H1 (cell line): ENCODE measurements at regions not wholly inside any gene's neighbourhood (a gene's known extent, or its start where the extent isn't known, plus 50 kb on each side); places are given as distances from the start of the nearest gene placed in this dataset.

ENCODE experiments used
- CTCF ChIA-PET: fragments of 300-600 bp; sonication (Branson Sonifier 250); formaldehyde crosslinking; loops from one replicate; lab custom pipeline; 2021; ENCODE audit not compliant: partially characterized antibody; lab: Charles Lee
- POLR2A ChIA-PET: fragments of 300-600 bp; sonication (Branson Sonifier 250); formaldehyde crosslinking; loops from one replicate; lab custom pipeline; 2021; ENCODE audit warnings: inconsistent platforms; ENCODE audit not compliant: partially characterized antibody; lab: Charles Lee
- DNase-seq, 2 experiments: peaks; one replicate each; pipeline versions ENCODE4 v3.0.0 to v3.0.0-alpha.2; 2010 to 2022; ENCODE audit warnings: low spot score in 2 of 2, low read depth in 1 of 2, mixed read lengths in 1 of 2
- FAIRE-seq: peaks from 2 replicates; lab custom pipeline; 2011; peaks lifted over from hg19 to GRCh38; lab: Jason Lieb, UNC
- H2AFZ ChIP-seq: 2 replicates; pipeline ENCODE4 v1.8.1; 2012; ENCODE audit warnings: low read length, inconsistent platforms
- H2AK5ac ChIP-seq: 2 replicates; pipeline ENCODE4 v1.6.1; 2013; ENCODE audit warnings: low read depth, low read length
- H2BK120ac ChIP-seq: replicated peaks from 2 replicates; pipeline ENCODE3; 2013; ENCODE audit warnings: low read depth, low read length, inconsistent platforms
- H2BK12ac ChIP-seq: 2 replicates; pipeline ENCODE4 v1.6.1; 2013; ENCODE audit warnings: low read depth, low read length
- H2BK15ac ChIP-seq: 2 replicates; pipeline ENCODE4 v1.6.1; 2013; ENCODE audit warnings: low read length
- H2BK20ac ChIP-seq: 2 replicates; pipeline ENCODE4 v1.6.1; 2013; ENCODE audit warnings: low read length
- H2BK5ac ChIP-seq: 2 replicates; pipeline ENCODE4 v1.6.1; 2013; ENCODE audit warnings: low read depth, low read length
- H3K14ac ChIP-seq: 2 replicates; pipeline ENCODE4 v1.6.1; 2013; ENCODE audit warnings: inconsistent platforms; ENCODE audit not compliant: insufficient read length
- H3K18ac ChIP-seq: 2 replicates; pipeline ENCODE4 v1.6.1; 2013; ENCODE audit warnings: low read length; ENCODE audit errors: extremely low read depth
- H3K23ac ChIP-seq: 2 replicates; pipeline ENCODE4 v1.6.1; 2013; ENCODE audit warnings: inconsistent platforms; ENCODE audit not compliant: insufficient read length
- H3K23me2 ChIP-seq: 2 replicates; pipeline ENCODE4 v1.6.1; 2013; ENCODE audit warnings: low read depth, low read length
- H3K27ac ChIP-seq: 2 replicates; pipeline ENCODE4 v1.6.1; 2011; ENCODE audit warnings: low read depth, low read length, inconsistent platforms
- H3K27me3 ChIP-seq, 4 experiments: replicated peaks in 1 of 4; 1 replicate in 1 of 4; 2 replicates in 3 of 4; pipeline versions ENCODE4 v1.6.1 to v1.8.1; 2011 to 2013; ENCODE audit warnings: low read length in 3 of 4, mild to moderate bottlenecking in 3 of 4, inconsistent platforms in 2 of 4, mixed read lengths in 2 of 4, moderate library complexity in 1 of 4; ENCODE audit not compliant: control insufficient read depth in 3 of 4, insufficient read depth in 3 of 4; ENCODE audit errors: extremely low read depth in 1 of 4
- H3K36me3 ChIP-seq, 4 experiments: 2 replicates each; pipeline versions ENCODE4 v1.6.1 to v1.8.1; 2011 to 2013; ENCODE audit warnings: mild to moderate bottlenecking in 4 of 4, low read length in 3 of 4, moderate library complexity in 2 of 4, control low read depth in 1 of 4, inconsistent platforms in 1 of 4; ENCODE audit not compliant: insufficient read depth in 4 of 4, control insufficient read depth in 2 of 4
- H3K4ac ChIP-seq: replicated peaks from 2 replicates; pipeline ENCODE3; 2013; ENCODE audit warnings: low read length, low read depth, mixed read lengths, inconsistent platforms; ENCODE audit not compliant: insufficient read length
- H3K4me1 ChIP-seq, 4 experiments: replicated peaks in 1 of 4; 1 replicate in 1 of 4; 2 replicates in 3 of 4; pipeline versions ENCODE4 v1.6.1 to v1.8.1; 2011 to 2013; ENCODE audit warnings: low read length in 3 of 4, inconsistent platforms in 2 of 4, mixed read lengths in 1 of 4; ENCODE audit not compliant: insufficient read depth in 4 of 4, control insufficient read depth in 3 of 4
- H3K4me2 ChIP-seq, 2 experiments: 2 replicates each; pipeline versions ENCODE4 v1.6.1 to v1.8.1; 2011 to 2013; ENCODE audit warnings: low read depth in 2 of 2, low read length in 2 of 2, control low read depth in 1 of 2, inconsistent platforms in 1 of 2, mild to moderate bottlenecking in 1 of 2; ENCODE audit not compliant: insufficient read depth in 1 of 2
- H3K4me3 ChIP-seq, 4 experiments: fragments of 200-600, 300-600 bp in 1 of 4; sonication (generic), shearing (Covaris generic), sonication (Bioruptor Twin) in 1 of 4; 2 replicates each; pipeline versions ENCODE4 v1.5.1 to v1.8.1; 2011 to 2016; ENCODE audit warnings: low read length in 4 of 4, low read depth in 3 of 4, control low read depth in 2 of 4, inconsistent platforms in 2 of 4, mild to moderate bottlenecking in 2 of 4, mixed read lengths in 1 of 4, moderate library complexity in 1 of 4; ENCODE audit not compliant: insufficient read depth in 2 of 4; ENCODE audit errors: extremely low read depth in 1 of 4
- H3K56ac ChIP-seq: replicated peaks from 2 replicates; pipeline ENCODE3; 2013; ENCODE audit warnings: low read depth, mild to moderate bottlenecking, mixed read lengths, low read length, inconsistent platforms; ENCODE audit not compliant: insufficient read length
- H3K79me1 ChIP-seq: 2 replicates; pipeline ENCODE4 v1.6.1; 2013; ENCODE audit warnings: low read depth, low read length, control low read depth
- H3K79me2 ChIP-seq, 2 experiments: 2 replicates each; pipeline versions ENCODE4 v1.6.1 to v1.8.1; 2012 to 2013; ENCODE audit warnings: low read length in 2 of 2, mild to moderate bottlenecking in 2 of 2, inconsistent platforms in 1 of 2; ENCODE audit not compliant: insufficient read depth in 2 of 2, control insufficient read depth in 1 of 2
- H3K9ac ChIP-seq, 4 experiments: replicated peaks in 1 of 4; 1 replicate in 1 of 4; 2 replicates in 3 of 4; pipeline versions ENCODE4 v1.6.1 to v1.8.1; 2011 to 2013; ENCODE audit warnings: low read depth in 3 of 4, low read length in 3 of 4, control low read depth in 2 of 4, mild to moderate bottlenecking in 2 of 4, moderate library complexity in 2 of 4, inconsistent platforms in 1 of 4; ENCODE audit errors: extremely low read depth in 1 of 4
- H3K9me3 ChIP-seq, 2 experiments: 2 replicates each; pipeline versions ENCODE4 v1.6.1 to v1.8.1; 2012 to 2013; ENCODE audit warnings: mild to moderate bottlenecking in 2 of 2, moderate library complexity in 2 of 2, control low read depth in 1 of 2, inconsistent platforms in 1 of 2, low read depth in 1 of 2, low read length in 1 of 2, mixed read lengths in 1 of 2; ENCODE audit not compliant: insufficient read depth in 2 of 2
- H4K20me1 ChIP-seq, 2 experiments: replicated peaks in 1 of 2; 2 replicates each; pipeline versions ENCODE3 to v1.8.1; 2011 to 2013; ENCODE audit warnings: inconsistent platforms in 2 of 2, low read length in 2 of 2, mild to moderate bottlenecking in 1 of 2; ENCODE audit not compliant: insufficient read depth in 2 of 2, control insufficient read depth in 1 of 2
- H4K5ac ChIP-seq: 2 replicates; pipeline ENCODE4 v1.6.1; 2013; ENCODE audit warnings: low read length, low read depth, mixed read lengths, inconsistent platforms; ENCODE audit not compliant: insufficient read length
- H4K8ac ChIP-seq: 2 replicates; pipeline ENCODE4 v1.8.0; 2013; ENCODE audit warnings: mild to moderate bottlenecking, moderate library complexity, low read length, inconsistent platforms; ENCODE audit not compliant: insufficient read depth; ENCODE audit errors: extremely low read depth
- H4K91ac ChIP-seq: replicated peaks from 2 replicates; pipeline ENCODE3; 2013; ENCODE audit warnings: low read length, mixed read lengths, inconsistent platforms; ENCODE audit not compliant: insufficient read length
- WGBS, 2 experiments: shearing (Covaris generic) in 1 of 2; methylation state at CpG; one replicate each; pipeline versions ENCODE4 v1.1.6 to v1.1.7; 2013 to 2015; ENCODE audit warnings: low lambda C conversion rate in 2 of 2, mixed read lengths in 2 of 2, inconsistent platforms in 1 of 2, low coverage in 1 of 2, missing lambda C conversion rate in 1 of 2; ENCODE audit not compliant: insufficient replicate concordance in 2 of 2, insufficient coverage in 1 of 2, insufficient read length in 1 of 2; ENCODE audit errors: extremely low coverage in 1 of 2, missing lambda C conversion rate in 1 of 2; 5-methylcytosine and 5-hydroxymethylcytosine counted together
- TF ChIP-seq, protein P1 (sequence below): IDR thresholded peaks from 2 replicates; pipeline ENCODE4 v1.6.1; 2011; ENCODE audit warnings: low read depth, mild to moderate bottlenecking, low read length; ENCODE audit not compliant: insufficient read depth
- TF ChIP-seq, protein P2 (sequence below): IDR thresholded peaks from 2 replicates; pipeline ENCODE4 v1.6.1; 2012; ENCODE audit warnings: inconsistent platforms

DNA sequence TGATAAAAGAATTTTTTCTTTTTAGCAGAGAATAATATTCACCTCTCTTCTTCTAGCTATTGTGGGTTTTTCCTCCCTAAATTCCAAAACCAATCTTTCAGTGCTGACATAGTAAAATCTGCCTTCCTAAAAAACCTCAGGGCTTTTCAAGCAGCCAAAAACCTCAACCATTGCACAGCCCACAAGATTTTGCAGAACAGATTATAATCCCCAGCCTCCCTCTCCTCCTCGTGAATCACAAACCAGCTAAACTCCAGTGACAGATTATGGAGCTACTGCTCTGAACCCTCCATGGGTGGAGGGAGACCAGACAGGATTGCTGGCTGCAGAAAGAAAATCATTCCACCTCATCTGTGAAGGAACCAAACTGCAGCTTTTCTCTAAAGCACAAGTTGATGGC is 341.6 kb downstream of the SOX9 start:
- Histone ChIP-seq H3K56ac (no peak overlapping the region), H3K27me3 (no peaks in the 10 kb centered on the region), H3K23me2 (no peaks in the 10 kb centered on the region), H4K8ac (no peak overlapping the region), H3K4me2 (no peak overlapping the region), H3K4me3 (no peak overlapping the region), H3K79me1 (no peaks in the 10 kb centered on the region), H2AFZ (no peak overlapping the region), H2BK120ac (no peak overlapping the region), H3K18ac (no peak overlapping the region), H3K79me2 (no peaks in the 10 kb centered on the region), H2BK12ac (no peak overlapping the region), H3K4me1 (peaks cover 0 to 8% (median under 1%) of the 10 kb centered on the region in 4 experiments; a peak in 3 of 7 replicates), H4K91ac (no peak overlapping the region), H2AK5ac (no peak overlapping the region), H3K23ac (no peak overlapping the region), H3K14ac (no peak overlapping the region), H3K27ac (no peak overlapping the region), H2BK5ac (no peak overlapping the region), H2BK15ac (no peak overlapping the region), H3K36me3 (no peaks in the 10 kb centered on the region), H2BK20ac (no peak overlapping the region), H3K4ac (no peak overlapping the region), H4K20me1 (no peaks in the 10 kb centered on the region), H3K9me3 (peaks cover 6 to 7% of the 10 kb centered on the region in 2 experiments; a peak in 1 of 4 replicates), H4K5ac (no peak overlapping the region), H3K9ac (no peak overlapping the region)
- WGBS, 2 experiments, result 71% methylated on average over 1 of the region's 1 CpG; no CpG with 5 or more reads in 1 of the 2 experiments
- CTCF ChIA-PET, result interaction anchor here (0.6 to 1.1 kb wide), 3 partner anchors 34 to 89 kb away, joined by 3 to 8 read pairs (median 3); no protein-coding TSS in a partner anchor
- no peak for DNase-seq
- no peak for FAIRE-seq
- TF ChIP-seq, protein P1, sequence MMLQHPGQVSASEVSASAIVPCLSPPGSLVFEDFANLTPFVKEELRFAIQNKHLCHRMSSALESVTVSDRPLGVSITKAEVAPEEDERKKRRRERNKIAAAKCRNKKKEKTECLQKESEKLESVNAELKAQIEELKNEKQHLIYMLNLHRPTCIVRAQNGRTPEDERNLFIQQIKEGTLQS, result no peak
- TF ChIP-seq, protein P2, sequence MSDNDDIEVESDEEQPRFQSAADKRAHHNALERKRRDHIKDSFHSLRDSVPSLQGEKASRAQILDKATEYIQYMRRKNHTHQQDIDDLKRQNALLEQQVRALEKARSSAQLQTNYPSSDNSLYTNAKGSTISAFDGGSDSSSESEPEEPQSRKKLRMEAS, result no peak
- POLR2A ChIA-PET, result no interaction called here
